ENCODE measurements at regions not wholly inside any gene's neighbourhood (a gene's known extent, or its start where the extent isn't known, plus 50 kb on each side); places are given as distances from the start of the nearest gene placed in this dataset.

GRCh38 chr3:152937234-152937633 lies 102.3 kb downstream of the P2RY1 start:
- H3K36me3 ChIP-seq (ENCODE audit: low read depth) = no peaks in the 10 kb centered on the region
- DNase-seq = no peak
- H3K4me2 ChIP-seq = no peak overlapping the region
- BruUV-seq (replicated peaks) = no TSS peak
- no peak overlapping the region for H3K27ac ChIP-seq
- no peak overlapping the region for H3K4me3 ChIP-seq
- no peak overlapping the region for H2AFZ ChIP-seq
- 0 out of 2 replicates have a peak, but pooled peaks cover 4% of the 10 kb centered on the region for H3K4me1 ChIP-seq (replicated peaks; ENCODE audit: insufficient read depth)
- POLR2A ChIA-PET (ENCODE audit: unreplicated experiment) = no interaction called here
- intact Hi-C loops (cut with micrococcal nuclease; ENCODE audit: unreplicated experiment) = no loop called here
- H3K79me2 ChIP-seq (ENCODE audit: low read depth) = no peaks in the 10 kb centered on the region
- H3K9me3 ChIP-seq (ENCODE audit: insufficient read depth, low read depth) = no peaks in the 10 kb centered on the region
- no peaks in the 10 kb centered on the region for H4K20me1 ChIP-seq (ENCODE audit: insufficient read depth)
- no peaks in the 10 kb centered on the region for H3K27me3 ChIP-seq (ENCODE audit: insufficient read depth, low read depth)
- no peaks in the 10 kb centered on the region for H3K9me2 ChIP-seq (ENCODE audit: insufficient read depth)
- H3F3A ChIP-seq (ENCODE audit: insufficient read depth, low read depth) = no peaks in the 10 kb centered on the region
- TF ChIP-seq, protein P1, sequence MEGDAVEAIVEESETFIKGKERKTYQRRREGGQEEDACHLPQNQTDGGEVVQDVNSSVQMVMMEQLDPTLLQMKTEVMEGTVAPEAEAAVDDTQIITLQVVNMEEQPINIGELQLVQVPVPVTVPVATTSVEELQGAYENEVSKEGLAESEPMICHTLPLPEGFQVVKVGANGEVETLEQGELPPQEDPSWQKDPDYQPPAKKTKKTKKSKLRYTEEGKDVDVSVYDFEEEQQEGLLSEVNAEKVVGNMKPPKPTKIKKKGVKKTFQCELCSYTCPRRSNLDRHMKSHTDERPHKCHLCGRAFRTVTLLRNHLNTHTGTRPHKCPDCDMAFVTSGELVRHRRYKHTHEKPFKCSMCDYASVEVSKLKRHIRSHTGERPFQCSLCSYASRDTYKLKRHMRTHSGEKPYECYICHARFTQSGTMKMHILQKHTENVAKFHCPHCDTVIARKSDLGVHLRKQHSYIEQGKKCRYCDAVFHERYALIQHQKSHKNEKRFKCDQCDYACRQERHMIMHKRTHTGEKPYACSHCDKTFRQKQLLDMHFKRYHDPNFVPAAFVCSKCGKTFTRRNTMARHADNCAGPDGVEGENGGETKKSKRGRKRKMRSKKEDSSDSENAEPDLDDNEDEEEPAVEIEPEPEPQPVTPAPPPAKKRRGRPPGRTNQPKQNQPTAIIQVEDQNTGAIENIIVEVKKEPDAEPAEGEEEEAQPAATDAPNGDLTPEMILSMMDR (conservative IDR thresholded peaks at IDR 0.05) = no peak
- no peak for TF ChIP-seq EZH2 (IDR thresholded peaks at IDR 0.05; ENCODE audit: low read depth)
- CTCF ChIA-PET = no interaction called here

GRCh38 chr3:152938974-152939636 lies 104.2 kb downstream of the P2RY1 start:
- intact Hi-C loops (cut with micrococcal nuclease; ENCODE audit: unreplicated experiment) = no loop called here
- Histone ChIP-seq H4K20me1 (ENCODE audit: insufficient read depth) (no peaks in the 10 kb centered on the region), H3K4me3 (no peak overlapping the region), H3K9me2 (ENCODE audit: insufficient read depth) (no peaks in the 10 kb centered on the region), H3K79me2 (ENCODE audit: low read depth) (no peaks in the 10 kb centered on the region), H3K4me2 (no peak overlapping the region), H3K36me3 (ENCODE audit: low read depth) (no peaks in the 10 kb centered on the region), H3F3A (ENCODE audit: insufficient read depth, low read depth) (no peaks in the 10 kb centered on the region), H3K9me3 (ENCODE audit: insufficient read depth, low read depth) (no peaks in the 10 kb centered on the region), H3K27ac (no peak overlapping the region), H3K4me1 (replicated peaks; ENCODE audit: insufficient read depth) (peaks cover 14% of the 10 kb centered on the region; the same call in 1 of the 2 replicates), H3K27me3 (ENCODE audit: insufficient read depth, low read depth) (no peaks in the 10 kb centered on the region), H2AFZ (no peak overlapping the region)
- ChIA-PET POLR2A (ENCODE audit: unreplicated experiment) (no interaction called here), CTCF (no interaction called here)
- BruUV-seq (replicated peaks) = no TSS peak
- no peak for DNase-seq
- TF ChIP-seq EZH2 (IDR thresholded peaks at IDR 0.05; ENCODE audit: low read depth) = no peak
- TF ChIP-seq, protein P1 (conservative IDR thresholded peaks at IDR 0.05) = peak; percentile 29; the same call in 1 of the 2 replicates

GRCh38 chr3:152941859-152942258 lies 106.9 kb downstream of the P2RY1 start:
- POLR2A ChIA-PET (ENCODE audit: unreplicated experiment) = no interaction called here
- CTCF ChIA-PET = no interaction called here
- no peaks in the 10 kb centered on the region for H3F3A ChIP-seq (ENCODE audit: insufficient read depth, low read depth)
- intact Hi-C loops (cut with micrococcal nuclease; ENCODE audit: unreplicated experiment) = no loop called here
- H3K4me1 ChIP-seq (replicated peaks; ENCODE audit: insufficient read depth) = peaks cover 10% of the 10 kb centered on the region; the same call in 1 of the 2 replicates
- TF ChIP-seq, protein P1 (conservative IDR thresholded peaks at IDR 0.05) = no peak
- TF ChIP-seq EZH2 (IDR thresholded peaks at IDR 0.05; ENCODE audit: low read depth) = no peak
- no peaks in the 10 kb centered on the region for H3K36me3 ChIP-seq (ENCODE audit: low read depth)
- no peaks in the 10 kb centered on the region; the same call in 1 of the 2 replicates for H3K9me2 ChIP-seq (ENCODE audit: insufficient read depth)
- H3K27me3 ChIP-seq (ENCODE audit: insufficient read depth, low read depth) = no peaks in the 10 kb centered on the region
- H2AFZ ChIP-seq = 0 out of 2 replicates have a peak overlapping the region, but pooled peaks have one; percentile 4
- H3K4me2 ChIP-seq = no peak overlapping the region
- no TSS peak for BruUV-seq (replicated peaks)
- no peak for DNase-seq
- H4K20me1 ChIP-seq (ENCODE audit: insufficient read depth) = no peaks in the 10 kb centered on the region
- H3K27ac ChIP-seq = no peak overlapping the region
- no peaks in the 10 kb centered on the region for H3K79me2 ChIP-seq (ENCODE audit: low read depth)
- H3K9me3 ChIP-seq (ENCODE audit: insufficient read depth, low read depth) = no peaks in the 10 kb centered on the region
- no peak overlapping the region for H3K4me3 ChIP-seq

Data from PC-9 (cell line).